GM13977 (cell line): ENCODE measurements at regions not wholly inside any gene's neighbourhood (a gene's known extent, or its start where the extent isn't known, plus 50 kb on each side); places are given as distances from the start of the nearest gene placed in this dataset.

Experiments used
- DNase-seq: peaks from one replicate; pipeline ENCODE4 v3.0.0; 2012; ENCODE audit warnings: low spot score
- in situ Hi-C: fragments of 300-500 bp; cut with MboI; formaldehyde crosslinking; loops from one replicate; pipeline ENCODE4 v1.12.0; 2022; ENCODE audit warnings: low sequenced_read_pairs, low pct_unique_long_range_greater_than_20kb, mixed read lengths, inconsistent platforms; ENCODE audit not compliant: unreplicated experiment
- TF ChIP-seq, protein P1 (sequence below): IDR thresholded peaks from 2 replicates; pipeline ENCODE4 v1.5.1; 2012; ENCODE audit warnings: mild to moderate bottlenecking, control low read depth; ENCODE audit not compliant: insufficient read depth; ENCODE audit errors: extremely low read depth, missing control alignments

DNA sequence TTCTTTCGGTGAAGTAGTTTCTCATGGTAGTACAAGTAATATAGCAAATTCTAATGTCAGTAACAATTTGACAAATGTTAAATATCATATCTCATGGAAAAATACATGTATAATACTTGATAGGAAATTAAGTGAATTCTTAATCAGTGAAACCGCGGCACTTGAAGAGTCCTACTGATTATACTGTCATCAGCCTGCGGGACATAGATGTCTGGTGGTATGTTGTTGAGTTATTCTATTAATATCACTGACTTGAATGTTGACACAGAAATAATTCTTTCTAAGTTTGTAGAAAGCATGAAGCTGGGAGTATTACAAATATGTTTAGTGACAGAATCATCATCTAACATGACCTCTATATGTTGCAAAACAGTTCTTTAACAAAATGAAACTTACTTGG, 479.8 kb upstream of the IMPG1 start:
- in situ Hi-C loops, result no loop called here
- TF ChIP-seq, protein P1, sequence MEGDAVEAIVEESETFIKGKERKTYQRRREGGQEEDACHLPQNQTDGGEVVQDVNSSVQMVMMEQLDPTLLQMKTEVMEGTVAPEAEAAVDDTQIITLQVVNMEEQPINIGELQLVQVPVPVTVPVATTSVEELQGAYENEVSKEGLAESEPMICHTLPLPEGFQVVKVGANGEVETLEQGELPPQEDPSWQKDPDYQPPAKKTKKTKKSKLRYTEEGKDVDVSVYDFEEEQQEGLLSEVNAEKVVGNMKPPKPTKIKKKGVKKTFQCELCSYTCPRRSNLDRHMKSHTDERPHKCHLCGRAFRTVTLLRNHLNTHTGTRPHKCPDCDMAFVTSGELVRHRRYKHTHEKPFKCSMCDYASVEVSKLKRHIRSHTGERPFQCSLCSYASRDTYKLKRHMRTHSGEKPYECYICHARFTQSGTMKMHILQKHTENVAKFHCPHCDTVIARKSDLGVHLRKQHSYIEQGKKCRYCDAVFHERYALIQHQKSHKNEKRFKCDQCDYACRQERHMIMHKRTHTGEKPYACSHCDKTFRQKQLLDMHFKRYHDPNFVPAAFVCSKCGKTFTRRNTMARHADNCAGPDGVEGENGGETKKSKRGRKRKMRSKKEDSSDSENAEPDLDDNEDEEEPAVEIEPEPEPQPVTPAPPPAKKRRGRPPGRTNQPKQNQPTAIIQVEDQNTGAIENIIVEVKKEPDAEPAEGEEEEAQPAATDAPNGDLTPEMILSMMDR, result no peak
- no peak for DNase-seq

DNA sequence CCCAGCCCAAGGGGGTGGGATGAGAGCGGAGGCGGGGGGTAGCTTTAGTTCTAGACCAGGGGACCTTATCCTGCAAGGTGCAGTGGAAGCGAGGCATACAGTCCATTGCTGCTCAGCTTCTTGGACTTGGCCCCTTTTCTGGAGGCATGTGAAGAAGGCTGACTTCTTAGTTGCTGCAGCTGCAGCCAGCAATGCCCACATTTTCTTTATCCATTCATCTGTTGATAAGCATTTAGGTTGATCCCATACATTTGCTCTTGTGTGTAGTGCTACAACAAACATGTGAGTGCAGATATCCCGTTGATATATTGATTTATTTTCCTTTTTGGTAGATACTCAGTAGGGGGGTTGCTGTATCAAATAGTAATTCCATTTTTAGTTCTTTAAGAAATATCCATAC, 461.2 kb upstream of the IMPG1 start:
- in situ Hi-C loops, result no loop called here
- no peak for DNase-seq
- TF ChIP-seq, protein P1, result no peak

DNA sequence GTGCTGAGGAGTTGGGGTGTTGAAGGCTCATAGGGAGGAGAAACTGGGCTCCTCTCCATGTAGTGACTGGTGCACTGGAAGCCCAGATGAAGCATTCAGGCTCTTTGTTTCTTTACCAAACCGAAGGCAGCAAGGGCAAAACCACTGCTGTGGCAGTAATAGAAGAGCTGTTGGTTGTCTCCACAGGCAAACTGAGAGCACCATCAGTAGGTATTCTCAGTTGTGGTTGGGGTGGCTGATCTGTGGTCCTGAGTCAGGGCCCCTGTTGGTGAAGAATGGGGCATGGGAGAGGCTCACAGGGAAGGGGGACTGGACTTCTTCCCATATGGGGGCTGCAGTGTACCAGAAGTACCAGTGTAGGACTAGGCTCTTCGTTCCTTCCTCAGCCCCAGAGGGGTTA, 460.2 kb upstream of the IMPG1 start:
- TF ChIP-seq, protein P1, result no peak
- in situ Hi-C loops, result no loop called here
- no peak for DNase-seq

DNA sequence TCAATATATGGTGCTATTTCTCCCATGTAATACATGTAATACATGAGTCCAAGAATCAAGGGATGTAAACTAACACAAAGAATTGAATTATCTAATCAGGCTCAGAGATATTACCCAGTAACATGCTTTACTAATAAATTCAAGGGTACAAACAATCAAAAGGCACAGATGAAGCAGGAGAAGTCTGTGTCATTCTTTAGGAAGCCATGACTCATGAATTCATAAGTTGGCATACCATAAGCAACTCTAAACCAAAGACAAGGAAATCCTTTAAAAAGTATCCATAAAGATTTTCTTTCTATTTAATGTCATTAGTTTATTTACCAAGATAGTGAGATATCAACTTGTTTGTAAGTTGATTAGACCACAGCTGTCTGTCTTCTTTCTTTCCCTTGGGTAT, 446.0 kb upstream of the IMPG1 start:
- in situ Hi-C loops, result no loop called here
- TF ChIP-seq, protein P1, result no peak

DNA sequence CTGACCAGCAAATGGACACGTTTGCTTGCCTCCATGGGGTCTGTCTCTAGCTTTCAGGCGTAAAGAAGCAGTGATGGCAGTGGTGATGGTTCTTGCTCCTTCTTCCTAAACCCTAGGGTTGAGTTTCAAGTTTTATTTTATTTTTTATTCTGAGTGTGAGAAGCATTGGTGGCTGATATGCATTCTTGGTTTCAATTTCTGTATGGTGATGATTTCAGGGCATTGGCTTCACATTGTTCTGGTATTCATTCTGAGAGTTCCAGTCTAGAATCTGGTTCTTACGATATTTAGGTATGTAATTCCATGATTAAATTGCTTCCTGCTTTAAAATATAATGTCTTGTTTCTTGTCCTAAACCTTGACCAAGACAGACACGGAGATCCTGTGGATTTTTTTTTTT, 444.5 kb upstream of the IMPG1 start:
- in situ Hi-C loops, result no loop called here
- no peak for DNase-seq
- TF ChIP-seq, protein P1, result no peak

More for the DNA sequence above, 446.0 kb upstream of the IMPG1 start:
- DNase-seq, result no peak

DNA sequence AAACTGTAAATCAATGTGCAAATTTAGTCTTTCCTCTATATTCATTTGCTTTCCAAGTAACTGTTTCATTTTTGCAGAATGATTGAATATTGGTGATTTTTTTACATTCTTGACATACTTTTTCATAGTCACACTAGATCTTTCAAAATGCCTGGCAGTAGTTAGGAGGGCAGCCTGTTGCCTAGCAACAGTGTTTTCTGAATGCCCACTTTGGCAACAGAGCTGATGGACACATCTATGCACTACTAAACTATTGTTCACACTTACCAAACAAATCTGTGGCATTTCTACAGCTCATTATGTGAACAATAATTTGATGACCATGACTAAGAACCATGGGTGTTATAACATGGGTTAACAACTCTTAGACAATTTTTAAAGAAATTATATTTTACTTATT, 438.0 kb upstream of the IMPG1 start:
- in situ Hi-C loops, result no loop called here
- no peak for DNase-seq

More for the DNA sequence above, 438.0 kb upstream of the IMPG1 start:
- TF ChIP-seq, protein P1, result no peak
